GM19324 (cell line): ENCODE measurements at regions not wholly inside any gene's neighbourhood (a gene's known extent, or its start where the extent isn't known, plus 50 kb on each side); places are given as distances from the start of the nearest gene placed in this dataset.
"Not testable (repeated sequence)": the region's sequence is repeated elsewhere in the genome, so short reads cannot be mapped to it uniquely, and the experiment has no call there.

Source experiments
- ATAC-seq: cut with Tn5 transposase; IDR thresholded peaks from one replicate; pipeline ENCODE4 v1.9.1; 2021; ENCODE audit warnings: mild to moderate bottlenecking, moderate library complexity; ENCODE audit not compliant: unreplicated experiment, low FRiP score

DNA sequence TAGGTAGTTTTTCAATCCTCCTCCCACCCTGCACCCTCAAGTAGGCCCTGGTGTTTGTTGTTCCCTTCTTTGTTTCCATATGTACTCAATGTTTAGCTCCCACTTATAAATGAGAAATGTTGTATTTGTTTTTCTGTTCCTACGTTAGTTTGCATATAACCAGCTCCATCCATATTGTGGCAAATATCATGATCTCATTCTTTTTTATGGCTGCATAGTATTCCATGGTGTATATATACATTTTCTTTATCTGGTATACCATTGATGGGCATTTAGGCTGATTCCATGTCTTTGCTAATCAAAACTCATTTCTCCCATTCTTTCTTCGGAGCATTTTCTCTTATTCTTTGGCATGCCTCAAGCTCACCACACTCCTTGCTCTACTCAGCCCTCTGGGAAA lies 789.6 kb upstream of the KCND2 start:
- no peak for ATAC-seq

DNA sequence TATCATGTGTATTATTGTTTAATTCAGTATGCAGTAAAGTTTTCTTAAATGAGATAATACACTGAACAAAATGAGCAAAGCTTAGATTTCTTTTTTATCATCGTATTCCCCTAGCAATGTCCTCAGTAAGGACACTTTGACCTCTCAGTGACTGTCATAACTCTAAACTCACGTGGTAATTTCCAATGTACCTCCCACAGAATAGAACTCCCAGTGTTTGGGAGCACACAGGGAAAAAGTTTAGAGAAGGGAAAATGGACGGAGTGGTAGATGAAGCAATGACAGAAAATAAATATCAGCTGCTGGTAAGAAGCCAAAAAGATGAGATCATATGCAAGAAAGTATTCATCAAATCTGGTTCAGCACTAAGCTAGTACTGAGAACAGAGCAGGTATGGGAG lies 758.6 kb upstream of the KCND2 start:
- no peak for ATAC-seq

DNA sequence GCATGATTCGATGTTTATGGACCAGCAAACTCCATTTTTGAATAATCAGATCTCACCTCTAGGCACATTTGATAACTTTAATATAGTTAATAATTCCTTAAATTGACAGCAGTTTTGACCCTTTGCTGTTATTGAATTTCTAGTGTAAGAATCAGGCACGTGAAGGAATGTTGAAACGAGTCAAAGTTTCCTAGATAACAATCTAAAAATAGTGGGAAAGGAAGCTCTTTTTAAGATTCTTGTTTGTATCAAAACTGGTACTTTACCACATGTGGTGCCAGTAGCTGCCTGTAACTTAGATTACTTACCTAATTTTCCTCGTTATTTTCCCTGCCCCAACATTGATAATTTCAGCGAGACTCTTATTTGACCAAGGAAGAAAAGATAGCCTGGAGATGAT lies 757.8 kb upstream of the KCND2 start:
- no peak for ATAC-seq

DNA sequence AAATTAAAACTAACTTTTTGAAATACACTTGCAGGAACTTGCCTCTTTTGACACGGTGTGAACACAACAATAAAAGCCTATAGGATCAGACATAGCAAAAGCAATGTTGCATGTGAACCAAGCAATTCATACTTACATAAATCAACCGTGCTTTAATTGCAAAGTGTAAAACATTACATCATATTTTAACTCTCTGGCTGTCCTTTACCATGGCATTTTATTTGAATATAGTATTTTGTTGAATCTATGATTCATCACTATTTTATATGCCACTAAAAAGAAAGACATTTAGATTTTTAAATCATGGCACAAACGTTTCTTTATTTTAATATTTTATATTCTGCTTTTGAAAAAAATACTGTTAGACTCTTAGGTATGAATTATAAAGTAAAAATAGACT lies 757.0 kb upstream of the KCND2 start:
- ATAC-seq = no peak

DNA sequence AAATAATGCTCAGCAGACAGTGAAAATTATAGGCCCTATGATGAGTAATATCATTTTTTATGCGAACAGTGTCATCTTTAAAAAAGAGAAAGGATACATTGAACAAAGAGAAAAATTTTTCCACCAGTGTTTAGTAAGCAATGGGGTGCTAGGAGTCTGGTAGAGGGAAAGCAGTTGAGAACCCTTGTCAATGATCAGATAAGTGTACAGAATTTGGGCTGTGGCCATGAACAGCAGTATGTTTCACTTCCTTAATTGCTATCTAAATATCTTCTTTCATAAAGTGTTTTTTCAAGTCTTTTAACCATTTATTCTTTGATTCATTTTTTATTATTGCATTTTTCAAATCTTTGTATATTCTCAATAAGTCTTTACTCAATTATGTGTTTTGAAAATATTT lies 750.7 kb upstream of the KCND2 start:
- ATAC-seq = no peak

DNA sequence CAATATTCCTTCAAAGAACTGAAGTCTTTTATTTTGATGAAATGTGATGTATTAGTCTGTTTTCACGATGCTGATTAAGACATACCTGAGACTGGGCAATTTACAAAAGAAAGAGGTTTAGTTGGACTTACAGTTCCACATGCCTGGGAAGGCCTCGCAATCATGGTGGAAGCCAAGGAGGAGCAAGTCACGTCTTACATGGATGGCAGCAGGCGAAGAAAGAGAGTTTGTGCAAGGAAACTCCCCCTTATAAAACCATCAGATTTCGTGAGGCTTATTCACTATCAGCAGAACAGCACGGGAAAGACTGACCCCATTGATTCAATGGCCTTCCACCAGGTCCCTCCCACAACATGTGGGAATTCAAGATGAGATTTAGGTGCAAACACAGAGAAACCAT lies 750.3 kb upstream of the KCND2 start:
- ATAC-seq = no peak

DNA sequence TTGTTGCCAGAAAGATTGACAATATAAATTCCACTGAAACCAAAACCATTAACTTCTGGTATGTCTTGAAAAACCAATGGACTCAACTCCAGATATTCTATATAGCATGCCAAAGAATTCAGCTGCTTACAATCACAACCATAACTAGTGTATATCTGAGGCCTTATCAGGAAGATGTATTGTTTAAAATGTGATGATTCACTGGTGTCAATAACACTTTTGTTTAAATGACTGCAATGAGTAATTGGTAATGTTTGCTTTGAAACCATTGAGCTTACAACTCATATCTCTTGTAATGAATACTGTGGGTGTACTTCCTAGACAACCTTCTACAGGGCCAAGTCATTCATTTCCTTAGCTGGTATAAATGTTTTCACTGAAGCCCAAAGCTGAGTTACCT lies 727.9 kb upstream of the KCND2 start:
- no peak for ATAC-seq

DNA sequence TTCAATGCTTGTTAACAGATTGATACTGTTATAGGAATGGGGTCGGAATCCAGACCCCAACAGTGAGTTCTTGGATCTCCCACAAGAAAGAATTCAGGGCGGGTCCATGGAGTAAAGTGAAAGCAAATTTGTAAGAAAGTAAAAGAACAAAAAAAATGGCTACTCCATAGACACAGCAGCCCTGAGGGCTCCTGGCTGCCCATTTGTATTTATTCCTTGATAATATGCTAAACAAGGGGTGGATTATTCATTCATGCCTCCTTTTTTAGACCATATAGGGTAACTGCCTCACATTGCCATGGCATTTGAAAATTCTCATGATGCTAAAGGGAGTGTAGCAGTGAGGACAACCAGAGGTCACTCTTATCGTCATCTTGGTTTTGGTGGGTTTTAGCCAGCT lies 717.2 kb upstream of the KCND2 start:
- no peak for ATAC-seq

DNA sequence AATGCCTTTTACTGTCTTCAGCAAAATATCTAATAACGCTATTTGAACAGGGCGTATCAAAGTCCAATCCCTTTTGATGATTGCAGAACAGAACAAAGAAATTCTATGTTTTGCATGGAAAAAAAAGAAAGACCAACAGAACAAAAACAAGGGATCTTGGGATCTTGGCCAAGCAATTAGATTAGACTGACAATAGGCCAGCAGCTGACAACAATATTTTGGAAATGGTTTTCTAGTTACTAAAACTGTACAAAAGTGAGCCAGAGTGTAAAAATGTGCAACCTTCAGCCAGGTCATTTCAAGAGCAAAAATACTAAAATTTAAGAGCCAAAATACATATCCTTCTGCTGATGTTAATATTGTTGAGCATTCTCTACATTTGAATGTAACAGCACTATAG lies 716.5 kb upstream of the KCND2 start:
- no peak for ATAC-seq

DNA sequence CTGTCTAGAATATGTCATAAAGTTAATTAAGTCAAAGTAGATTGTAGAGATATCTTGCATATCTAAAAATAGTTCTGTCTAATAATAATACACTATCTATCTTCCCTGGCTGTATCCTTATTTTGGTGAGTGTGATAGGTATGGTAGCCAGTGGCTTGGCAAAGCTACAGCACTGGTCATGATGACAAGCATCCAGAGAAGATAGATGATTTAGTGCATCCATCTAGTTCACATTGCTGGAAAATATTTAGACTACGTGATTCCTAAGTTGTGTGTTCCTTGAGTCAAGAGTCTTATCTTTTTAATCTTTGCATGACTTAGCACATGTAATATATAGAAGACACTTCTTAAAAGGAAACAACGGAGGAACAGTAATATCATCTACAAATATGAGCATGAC lies 711.2 kb upstream of the KCND2 start:
- ATAC-seq = no peak

DNA sequence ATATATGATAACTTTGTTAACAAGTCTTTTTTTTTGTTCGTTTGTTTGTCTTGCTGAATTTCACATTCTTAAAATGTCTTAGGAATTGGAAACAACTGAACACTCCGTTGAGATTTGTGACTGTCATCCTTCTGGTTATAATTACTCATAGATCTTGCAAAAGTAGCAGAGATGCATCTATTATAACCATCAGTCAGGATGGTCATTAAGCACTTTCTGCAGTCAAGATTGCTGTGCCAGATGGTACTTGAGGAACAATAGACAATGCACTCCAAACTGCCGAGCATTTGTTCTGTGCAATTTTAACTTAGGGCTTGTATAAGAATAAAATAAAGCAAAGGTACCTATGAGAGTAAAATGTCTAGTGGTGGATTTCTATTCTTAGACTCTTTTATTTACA lies 710.1 kb upstream of the KCND2 start:
- ATAC-seq = no peak

DNA sequence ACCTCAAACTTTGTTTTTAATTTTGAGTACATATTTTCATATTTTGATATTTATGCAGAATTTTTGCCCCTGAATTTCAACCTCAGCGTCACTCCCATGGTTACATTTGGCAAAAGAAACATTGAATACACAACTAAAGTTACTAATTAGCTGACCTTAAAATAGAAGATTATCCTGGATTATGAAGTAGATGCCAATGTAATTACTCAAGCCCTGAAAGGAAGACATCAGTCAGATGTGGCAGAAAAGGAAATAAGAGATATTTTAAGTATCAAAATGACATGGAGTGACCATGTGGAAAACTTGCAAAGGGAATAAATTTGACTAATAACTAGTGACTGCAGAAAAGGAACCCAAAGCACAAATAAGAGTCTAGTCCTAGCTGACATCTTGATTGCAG lies 701.3 kb upstream of the KCND2 start:
- no peak for ATAC-seq

DNA sequence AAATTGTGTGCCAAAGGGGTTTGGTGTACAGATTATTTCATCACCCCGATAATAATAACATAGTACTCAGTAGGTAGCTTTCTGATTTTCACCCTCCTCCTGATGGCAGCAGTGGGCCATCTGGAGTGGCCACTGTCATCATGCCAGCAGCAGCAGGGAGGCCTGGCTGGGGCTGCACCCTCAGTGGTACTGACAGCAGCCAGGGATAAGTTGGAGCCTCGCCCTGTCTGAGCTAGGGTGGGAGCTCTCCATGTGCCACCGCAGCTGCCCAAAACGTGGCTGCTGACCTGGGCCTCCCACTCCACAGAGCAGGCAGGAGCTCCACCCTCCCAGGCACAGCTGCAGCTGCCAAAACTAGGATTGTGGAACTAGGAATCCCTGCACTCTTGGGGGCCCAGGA lies 700.8 kb upstream of the KCND2 start:
- no peak for ATAC-seq

DNA sequence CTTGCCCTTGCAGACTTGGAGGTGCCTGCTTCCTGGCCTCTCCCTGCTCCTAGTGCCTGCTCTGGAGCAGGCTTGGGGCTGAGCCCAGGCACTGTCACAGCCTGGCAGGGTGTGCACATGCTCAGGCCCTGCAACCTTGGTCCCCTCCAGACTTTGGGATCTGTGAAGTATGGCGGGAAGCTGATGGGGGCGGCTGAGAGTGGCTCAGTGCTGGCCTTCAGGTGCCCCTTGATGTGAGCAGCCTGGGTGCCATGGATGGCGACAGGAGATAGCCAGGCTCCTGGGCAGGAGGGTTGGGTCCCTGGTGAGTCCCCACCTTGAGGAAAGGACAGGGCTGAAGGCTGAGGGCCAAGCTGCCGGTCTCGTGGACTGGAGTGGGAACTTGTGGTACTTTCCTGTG lies 700.4 kb upstream of the KCND2 start:
- no peak for ATAC-seq

DNA sequence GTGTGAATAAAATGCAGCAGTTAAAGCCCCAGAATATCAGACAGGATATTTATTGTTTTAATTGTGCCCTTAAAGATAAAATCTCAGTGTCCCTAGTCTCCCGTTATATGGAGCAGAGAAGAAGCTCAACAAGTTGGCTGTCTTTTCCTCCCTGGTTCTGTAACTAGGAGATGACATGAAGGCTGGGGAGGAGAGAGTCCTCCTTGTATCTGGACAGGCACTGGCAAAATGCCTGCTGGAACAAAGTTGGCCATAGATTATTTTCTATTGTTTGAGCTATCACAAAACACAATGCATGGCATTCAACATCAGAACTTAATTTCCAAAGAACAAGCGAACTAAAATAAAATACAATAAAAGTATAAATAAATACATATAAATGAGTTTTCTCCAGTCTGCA lies 694.9 kb upstream of the KCND2 start:
- no peak for ATAC-seq

DNA sequence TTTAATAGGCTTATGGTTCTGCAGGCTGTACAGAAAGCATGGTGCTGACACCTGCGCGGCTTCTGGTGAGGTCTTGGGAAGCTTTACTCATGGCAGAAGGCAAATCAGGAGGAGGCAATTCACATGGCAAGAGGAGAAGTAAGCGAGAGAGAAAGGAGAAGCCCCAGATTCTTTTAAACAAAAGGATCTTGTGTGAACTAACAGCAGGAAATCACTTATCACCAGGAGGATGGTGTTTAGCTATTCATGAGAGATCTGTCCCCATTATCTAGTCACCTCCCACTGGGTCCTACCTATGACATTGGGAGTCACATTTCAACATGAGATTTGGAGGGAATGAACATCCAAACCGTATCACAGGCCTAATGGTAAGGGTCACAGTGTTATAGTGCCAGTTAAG lies 678.0 kb upstream of the KCND2 start:
- no peak for ATAC-seq

DNA sequence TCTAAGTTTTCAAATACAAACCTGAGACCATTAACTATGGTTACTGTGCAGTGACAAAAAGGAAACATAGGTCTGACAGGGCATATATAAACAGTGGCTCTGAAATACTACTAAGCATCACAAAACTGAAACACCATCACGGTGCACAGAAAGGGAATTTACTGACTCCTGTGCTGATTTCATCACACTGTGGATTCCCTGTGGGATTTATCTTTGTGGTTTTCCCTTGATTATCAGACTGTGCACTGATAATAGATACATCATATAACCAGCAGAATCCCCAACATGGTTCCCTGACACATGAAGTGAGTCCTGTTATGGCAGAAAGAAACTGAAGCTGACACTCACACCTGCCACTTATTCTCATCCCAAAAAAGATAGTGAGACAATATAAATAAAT lies 676.3 kb upstream of the KCND2 start:
- no peak for ATAC-seq

DNA sequence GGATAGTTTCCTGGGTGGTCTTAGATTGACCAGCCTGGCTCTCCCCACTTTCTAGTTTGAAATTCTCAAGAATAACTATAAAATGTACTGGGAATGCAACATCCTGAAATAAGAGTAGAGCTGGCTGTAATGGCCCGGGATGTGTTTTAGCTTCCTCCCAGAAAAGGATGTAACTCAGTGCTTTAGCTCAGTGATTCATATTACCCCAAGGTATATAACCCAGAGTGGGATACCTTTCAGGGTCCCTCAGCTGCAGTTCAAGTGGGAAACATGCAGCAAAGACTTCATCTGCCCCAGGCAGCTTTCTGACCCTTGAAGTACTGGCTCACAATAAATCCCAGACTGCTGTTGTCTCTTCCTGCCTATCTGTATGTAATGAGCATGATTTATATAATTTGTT lies 666.7 kb upstream of the KCND2 start:
- ATAC-seq = no peak

DNA sequence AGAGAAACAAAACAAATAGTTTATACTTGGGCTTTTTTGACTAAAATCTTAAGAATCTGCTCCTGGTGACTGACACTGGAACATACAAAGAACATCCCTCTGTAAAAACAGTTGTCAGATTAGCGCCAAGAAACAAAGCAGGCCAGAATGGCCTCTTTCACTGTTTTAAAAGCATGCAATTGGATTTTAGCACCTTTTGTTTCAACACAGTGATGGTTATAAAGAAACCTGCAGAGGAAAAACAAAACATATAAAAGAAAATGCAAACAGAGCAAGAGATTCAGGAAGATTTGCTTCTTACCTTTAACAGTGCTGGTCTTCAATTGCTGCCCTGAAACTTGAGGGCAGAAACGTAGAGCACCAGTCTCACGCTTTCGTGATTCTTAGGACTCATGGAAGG lies 652.2 kb upstream of the KCND2 start:
- no peak for ATAC-seq

DNA sequence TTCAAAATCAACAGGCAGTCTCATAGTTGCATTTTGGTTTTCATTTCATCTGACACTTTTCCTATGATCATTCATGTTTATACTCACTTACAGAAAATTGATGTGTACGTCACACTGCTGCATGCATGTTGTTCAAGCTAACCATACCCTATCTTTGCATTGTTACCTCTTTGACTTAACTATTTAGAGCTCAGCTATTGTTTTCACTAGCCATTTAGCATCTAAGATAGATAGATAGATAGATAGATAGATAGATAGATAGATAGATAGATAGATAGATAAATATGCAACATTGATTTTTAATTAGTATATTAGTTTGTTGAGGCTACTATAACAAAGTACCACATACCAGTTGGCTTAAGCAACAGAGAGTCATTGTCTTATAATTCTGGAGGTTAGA lies 649.5 kb upstream of the KCND2 start:
- no peak for ATAC-seq

DNA sequence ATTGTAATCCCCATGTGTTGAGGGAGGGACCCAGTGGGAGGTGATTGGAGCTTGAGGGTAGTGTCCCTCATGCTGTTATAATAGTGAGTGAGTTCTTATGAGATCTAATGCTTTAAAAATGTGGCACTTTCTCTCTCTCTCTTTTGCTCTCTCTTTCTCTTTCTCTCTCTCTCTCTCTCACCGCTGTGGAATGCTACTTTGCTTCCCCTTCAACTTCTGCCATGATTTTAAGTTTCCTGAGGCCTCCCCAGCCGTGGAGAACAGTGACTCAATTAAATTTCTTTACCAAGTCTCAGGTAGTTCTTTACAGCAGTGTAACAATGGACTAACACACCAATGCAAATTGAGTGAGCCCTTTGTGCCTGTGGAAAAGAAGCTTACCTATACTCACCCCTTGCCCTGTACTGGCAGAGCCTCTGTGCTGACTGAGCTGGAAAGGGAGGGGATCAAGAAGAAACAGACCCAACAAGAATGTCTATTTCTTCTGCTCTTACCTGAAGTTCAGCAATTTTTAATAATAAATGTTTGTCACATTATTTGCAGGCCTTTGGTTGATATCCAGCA lies 642.5 kb upstream of the KCND2 start:
- ATAC-seq = no peak

DNA sequence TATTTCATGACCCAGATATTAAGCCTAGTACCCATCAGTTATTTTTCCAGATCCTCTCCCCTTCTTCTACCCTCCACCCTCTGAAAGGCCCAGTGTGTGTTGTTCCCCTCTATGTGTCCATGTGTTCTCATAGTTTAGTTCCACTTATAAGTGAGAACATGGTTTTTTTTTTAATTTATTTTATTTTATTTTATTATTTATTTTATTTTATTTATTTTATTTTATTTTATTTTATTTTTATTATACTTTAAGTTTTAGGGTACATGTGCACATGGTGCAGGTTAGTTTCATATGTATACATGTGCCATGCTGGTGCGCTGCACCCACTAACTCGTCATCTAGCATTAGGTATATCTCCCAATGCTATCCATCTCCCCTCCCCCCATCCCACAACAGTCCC lies 639.2 kb upstream of the KCND2 start:
- ATAC-seq = not testable (repeated sequence)

DNA sequence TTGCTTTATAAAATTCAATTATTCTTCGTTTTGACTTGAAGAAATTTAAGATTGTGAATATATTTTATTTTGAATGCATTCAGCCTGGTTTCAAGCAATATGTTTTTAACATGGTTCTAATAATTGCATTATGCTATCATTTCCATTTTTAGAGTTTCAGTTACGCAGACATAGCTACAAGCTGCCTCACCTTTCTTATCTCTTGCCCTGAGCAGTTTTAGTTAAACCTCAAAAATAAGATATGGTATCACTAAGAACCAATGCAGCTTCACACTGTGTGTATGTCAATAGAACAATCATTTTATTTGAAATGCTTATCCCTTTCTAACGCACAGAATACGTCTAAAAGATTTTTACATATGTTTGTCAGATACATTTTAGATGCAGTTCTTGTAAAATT lies 632.6 kb upstream of the KCND2 start:
- ATAC-seq = no peak
